GM19397 (cell line): ENCODE measurements at regions not wholly inside any gene's neighbourhood (a gene's known extent, or its start where the extent isn't known, plus 50 kb on each side); places are given as distances from the start of the nearest gene placed in this dataset.
"Not testable (repeated sequence)": the region's sequence is repeated elsewhere in the genome, so short reads cannot be mapped to it uniquely, and the experiment has no call there.

ENCODE experiments used
- ATAC-seq: cut with Tn5 transposase; IDR thresholded peaks from one replicate; pipeline ENCODE4 v1.9.1; 2021; ENCODE audit warnings: mild to moderate bottlenecking, moderate library complexity; ENCODE audit not compliant: unreplicated experiment

DNA sequence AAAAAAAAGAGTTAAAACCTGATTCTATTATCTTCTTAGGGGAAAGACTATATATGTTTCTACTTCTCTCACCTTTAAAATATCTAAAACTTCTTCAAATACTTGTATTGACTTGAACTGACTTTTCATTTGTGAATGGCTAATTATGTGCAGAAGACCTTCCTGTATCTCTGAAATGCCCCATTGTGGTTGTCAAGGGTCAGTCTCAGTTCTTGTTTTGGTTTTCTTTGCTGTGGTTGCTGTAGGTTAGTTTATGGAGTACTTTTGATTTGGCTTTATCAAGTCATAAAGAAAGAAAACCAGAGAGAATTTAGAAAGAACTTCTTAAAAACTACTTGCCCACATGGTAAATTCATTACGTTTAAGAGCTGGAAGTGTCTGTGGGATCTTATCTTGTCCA, 345.3 kb upstream of the POU1F1 start:
- ATAC-seq: no peak

DNA sequence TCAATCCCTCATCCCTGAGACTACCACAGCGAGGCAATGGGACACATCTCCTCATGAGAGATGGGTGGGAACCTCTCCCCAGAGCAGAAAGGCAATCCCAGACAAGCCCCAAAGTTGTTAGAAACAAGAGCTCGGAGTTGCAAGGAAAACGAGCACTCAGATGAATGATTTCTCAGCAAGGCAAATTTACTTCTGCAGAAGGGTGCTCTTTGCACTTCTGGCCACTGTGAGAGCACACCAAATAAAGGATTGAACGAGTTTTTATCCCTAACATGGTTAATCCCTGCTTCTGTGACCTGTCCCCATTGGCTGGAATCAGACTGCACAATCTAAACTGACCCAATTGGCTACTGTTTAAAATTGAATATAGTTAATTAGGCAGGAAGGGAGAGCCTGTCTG, 339.1 kb upstream of the POU1F1 start:
- ATAC-seq: no peak

DNA sequence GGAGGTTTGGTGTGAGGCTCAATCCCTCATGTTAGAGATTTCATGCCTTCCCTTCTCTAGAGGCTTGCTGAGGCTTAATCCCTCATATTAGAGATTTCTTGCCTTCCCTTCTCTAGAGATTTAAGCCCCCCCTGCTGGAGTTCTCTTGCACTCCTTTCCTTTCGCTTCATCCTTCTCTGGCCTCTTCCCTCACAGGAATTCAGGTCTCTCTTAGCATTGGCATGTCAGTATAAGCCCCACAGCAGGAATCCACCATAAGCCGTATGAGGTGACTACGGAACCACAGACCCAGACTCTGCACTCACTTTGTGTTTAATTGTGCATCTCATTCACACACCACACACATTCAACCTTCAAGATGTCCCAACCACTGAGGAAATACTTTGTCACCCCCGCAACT, 338.6 kb upstream of the POU1F1 start:
- ATAC-seq: no peak

- no peak for ATAC-seq
Observed at GRCh38 chr3:87607234-87607633, 330.9 kb upstream of the POU1F1 start.

DNA sequence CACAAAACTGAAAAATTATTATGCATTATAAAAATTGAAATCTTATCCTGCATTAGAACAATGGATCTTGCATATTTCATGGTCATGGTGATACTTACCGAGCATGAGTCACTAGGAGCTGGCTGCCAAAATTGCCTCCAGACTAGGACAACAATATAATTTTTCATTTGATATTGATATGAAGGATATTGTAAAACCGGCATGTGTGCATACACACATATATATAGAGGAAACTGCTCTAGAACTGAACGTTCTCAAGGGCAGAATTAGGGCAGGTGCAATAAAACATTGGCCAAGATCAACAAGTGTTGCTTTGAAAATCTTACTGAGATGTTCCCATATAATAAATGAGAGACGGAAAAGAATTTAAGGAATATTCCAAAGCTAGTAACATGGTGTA, 319.4 kb upstream of the POU1F1 start:
- ATAC-seq: no peak

DNA sequence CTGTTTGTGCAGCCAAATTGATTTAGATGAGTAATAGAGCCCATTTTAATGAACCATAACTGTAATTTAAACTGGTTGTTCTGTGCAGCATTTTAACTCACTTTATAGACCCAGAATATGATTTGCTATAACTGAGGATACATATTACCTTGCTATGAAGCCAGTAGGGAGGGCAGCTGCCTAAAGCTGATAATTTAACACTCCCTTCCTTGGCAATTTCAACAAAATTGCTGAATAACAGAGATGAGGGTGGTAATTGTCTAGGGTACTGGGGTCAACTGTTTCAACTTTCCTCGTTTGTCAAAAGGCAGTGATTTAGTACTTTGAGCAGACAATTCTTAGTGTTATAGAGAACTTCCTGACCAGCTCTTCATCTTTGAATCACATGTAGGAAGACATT, 304.9 kb upstream of the POU1F1 start:
- ATAC-seq: no peak

DNA sequence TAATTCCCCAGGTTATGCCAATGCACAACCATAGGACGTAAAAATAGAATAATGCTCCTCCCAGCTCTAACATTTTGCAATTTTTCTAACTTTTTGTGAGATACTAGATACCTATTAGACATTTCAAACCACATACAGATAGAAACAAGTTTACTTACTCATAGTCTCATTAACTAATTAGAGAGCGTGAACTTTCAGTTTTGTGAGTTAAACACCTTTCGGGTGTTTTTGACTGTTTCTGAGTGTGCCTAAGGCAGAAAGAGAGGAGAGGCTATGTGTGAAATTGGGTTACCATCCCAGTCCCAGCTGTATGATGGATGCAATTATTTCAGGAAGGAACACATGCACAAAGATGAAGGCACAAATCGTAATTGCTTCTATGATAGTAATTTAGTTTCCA, 300.4 kb upstream of the POU1F1 start:
- no peak for ATAC-seq

DNA sequence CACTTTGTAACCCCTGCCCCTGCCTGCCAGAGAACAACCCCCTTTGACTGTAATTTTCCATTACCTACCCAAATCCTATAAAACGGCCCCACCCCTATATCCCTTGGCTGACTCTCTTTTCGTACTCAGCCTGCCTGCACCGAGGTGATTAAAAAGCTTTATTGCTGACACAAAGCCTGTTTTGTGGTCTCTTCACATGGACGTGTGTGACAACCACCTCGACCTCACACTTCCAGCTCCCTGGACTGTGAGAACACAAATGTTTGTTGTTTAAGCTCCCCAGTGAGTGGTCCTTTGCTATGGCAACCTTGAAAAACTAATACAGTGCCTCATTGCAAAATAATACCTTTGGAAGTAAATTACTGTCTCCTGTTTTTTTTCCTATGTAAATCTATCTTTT, 299.2 kb upstream of the POU1F1 start:
- no peak for ATAC-seq

DNA sequence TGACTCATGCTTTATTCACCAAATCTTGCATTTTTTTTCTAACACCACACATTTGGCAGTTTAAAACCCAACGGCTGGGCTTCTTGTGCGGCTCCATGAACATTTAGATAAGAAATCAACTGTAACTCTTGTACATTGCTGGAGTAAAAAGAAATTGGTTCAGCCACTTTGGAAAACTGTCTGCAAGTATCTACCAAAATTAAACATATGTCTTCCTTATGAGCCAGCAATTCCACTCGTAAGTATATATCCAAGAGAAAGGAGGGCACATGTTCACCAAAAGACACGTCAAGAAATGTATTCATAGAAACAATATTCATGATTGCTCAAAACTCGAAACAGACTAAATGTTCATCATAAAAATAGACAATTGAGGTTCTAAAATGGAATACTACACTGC, 291.9 kb upstream of the POU1F1 start:
- no peak for ATAC-seq

GRCh38 chr3:87564438-87564837, 288.1 kb upstream of the POU1F1 start:
- no peak for ATAC-seq

GRCh38 chr3:87563712-87564111, 287.3 kb upstream of the POU1F1 start:
- ATAC-seq: no peak

GRCh38 chr3:87558492-87558891, 282.1 kb upstream of the POU1F1 start:
- no peak for ATAC-seq

DNA sequence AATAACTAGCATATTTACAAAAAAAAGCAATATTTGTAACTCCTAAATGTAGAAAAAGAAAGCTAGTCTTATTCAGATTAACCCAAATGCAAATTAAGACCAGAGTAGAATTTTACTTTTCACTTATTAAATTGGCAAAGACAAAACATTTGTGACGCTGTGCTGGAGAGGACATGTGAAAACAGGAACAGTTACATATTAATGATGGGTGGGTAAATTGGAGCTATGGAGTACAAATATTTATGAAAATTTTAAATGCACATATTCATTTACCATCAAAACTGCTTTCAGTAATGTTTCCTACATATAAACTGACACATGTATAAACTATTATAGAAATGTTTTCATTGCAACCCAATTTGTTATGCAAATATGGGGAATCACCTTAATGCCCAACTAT, 278.9 kb upstream of the POU1F1 start:
- no peak for ATAC-seq

DNA sequence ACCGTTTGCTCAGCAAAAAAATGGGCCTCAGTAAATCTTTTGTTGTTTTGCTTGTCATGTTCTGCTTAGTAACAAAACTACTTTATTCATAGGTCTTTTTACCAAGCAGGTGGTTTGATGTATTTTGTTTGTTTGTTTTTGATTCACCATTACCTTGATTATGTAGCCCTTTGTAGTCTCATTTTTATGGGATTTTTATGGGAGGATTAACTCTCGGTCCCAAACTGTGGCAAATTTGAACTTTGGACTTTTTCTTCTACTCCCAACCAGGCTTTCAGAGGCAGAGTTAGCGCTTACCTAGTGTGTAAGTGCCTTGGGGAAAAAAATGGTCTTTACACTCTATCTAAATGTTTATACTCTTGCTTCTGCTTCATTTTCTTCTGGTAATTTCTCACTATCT, 276.7 kb upstream of the POU1F1 start:
- no peak for ATAC-seq

DNA sequence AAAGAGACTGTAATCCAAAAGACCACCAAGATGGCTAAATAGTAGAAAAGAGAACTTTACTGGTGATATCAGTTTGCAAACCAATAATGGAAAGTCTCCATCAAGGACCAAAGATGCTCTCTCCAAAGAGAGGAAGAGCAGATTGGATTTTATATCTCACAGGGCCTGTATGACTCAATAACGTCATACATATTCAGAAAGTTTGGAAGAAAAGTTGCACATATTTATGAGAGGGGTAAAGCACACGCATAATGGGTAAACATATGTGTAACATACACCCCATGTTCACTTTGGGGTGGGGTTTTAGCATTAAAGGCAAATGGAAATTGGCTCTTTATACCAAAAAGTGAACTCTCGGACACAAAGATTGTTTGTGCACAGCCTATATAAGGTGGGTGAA, 274.5 kb upstream of the POU1F1 start:
- no peak for ATAC-seq

GRCh38 chr3:87549208-87549607, 272.8 kb upstream of the POU1F1 start:
- no peak for ATAC-seq

- no peak for ATAC-seq
Observed at GRCh38 chr3:87548271-87548670, 271.9 kb upstream of the POU1F1 start.

DNA sequence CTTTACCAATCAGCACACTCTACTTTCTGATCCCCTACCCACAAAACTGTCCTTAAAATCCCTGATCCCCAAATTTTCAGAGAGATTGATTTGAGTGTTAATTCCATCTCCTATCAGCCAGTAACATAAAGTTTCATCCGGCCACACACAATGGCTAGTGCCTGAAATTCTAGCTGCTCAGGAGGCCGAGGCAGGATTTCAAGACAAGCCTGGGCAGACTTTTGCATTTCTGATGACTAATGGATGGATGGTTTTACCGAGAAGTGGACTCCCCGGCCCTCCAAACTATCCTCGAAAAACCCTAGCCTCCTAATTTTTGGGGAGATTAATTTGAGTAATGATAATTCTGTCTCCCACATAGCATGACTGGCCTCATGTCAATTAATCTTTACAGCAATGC, 269.8 kb upstream of the POU1F1 start:
- no peak for ATAC-seq

DNA sequence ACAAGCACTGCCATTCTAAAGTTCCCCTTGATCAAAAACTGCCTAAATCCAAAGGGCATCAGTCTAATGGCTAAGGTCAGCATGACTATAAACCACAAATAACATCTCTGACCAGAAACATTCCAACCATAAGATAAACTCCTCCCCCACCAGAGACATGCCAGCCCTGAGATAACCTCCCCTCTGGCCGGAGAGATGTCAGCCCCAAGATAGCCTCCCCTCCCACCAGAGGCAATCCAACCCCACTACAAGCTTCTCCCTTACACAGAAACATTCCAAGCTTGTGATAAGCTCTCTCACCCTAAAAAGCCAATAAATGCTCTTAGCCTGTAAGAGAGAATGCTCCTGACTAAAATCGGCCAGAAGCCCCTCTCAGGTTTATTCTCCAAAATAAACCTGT, 267.0 kb upstream of the POU1F1 start:
- not testable (repeated sequence) for ATAC-seq

- ATAC-seq: no peak
Observed at GRCh38 chr3:87541723-87542122, 265.3 kb upstream of the POU1F1 start.

- not testable (repeated sequence) for ATAC-seq
Observed at GRCh38 chr3:87538722-87539121, 262.3 kb upstream of the POU1F1 start.

- ATAC-seq: no peak
Observed at GRCh38 chr3:87509401-87509800, 233.0 kb upstream of the POU1F1 start.

- no peak for ATAC-seq
Observed at GRCh38 chr3:87508921-87509320, 232.5 kb upstream of the POU1F1 start.

- no peak for ATAC-seq
Observed at GRCh38 chr3:87507753-87508152, 231.4 kb upstream of the POU1F1 start.
